Endodermal cell (in vitro differentiated cells): ENCODE measurements at regions not wholly inside any gene's neighbourhood (a gene's known extent, or its start where the extent isn't known, plus 50 kb on each side); places are given as distances from the start of the nearest gene placed in this dataset.

Source experiments
- DNase-seq: peaks from one replicate; pipeline ENCODE4 v3.0.0-alpha.2; 2017
- H3K27ac ChIP-seq: 2 replicates; pipeline ENCODE4 v1.5.1; 2013; ENCODE audit warnings: mild to moderate bottlenecking, low read depth, low read length, moderate library complexity
- H3K27me3 ChIP-seq: 2 replicates; pipeline ENCODE4 v1.6.1; 2013; ENCODE audit warnings: mild to moderate bottlenecking, low read length, moderate library complexity; ENCODE audit not compliant: insufficient read depth, control insufficient read depth, poor library complexity, severe bottlenecking
- H3K36me3 ChIP-seq: 2 replicates; pipeline ENCODE4 v1.7.0; 2013; ENCODE audit warnings: mild to moderate bottlenecking, low read length, moderate library complexity; ENCODE audit not compliant: control insufficient read depth, insufficient read depth
- H3K4me1 ChIP-seq: one replicate; pipeline ENCODE4 v1.7.0; 2013; ENCODE audit warnings: low read length; ENCODE audit not compliant: control insufficient read depth, insufficient read depth
- H3K4me3 ChIP-seq: 2 replicates; pipeline ENCODE4 v1.5.1; 2013; ENCODE audit warnings: mild to moderate bottlenecking, low read length, moderate library complexity
- H3K9ac ChIP-seq: 2 replicates; pipeline ENCODE4 v1.6.1; 2013; ENCODE audit warnings: mild to moderate bottlenecking, low read length, moderate library complexity; ENCODE audit not compliant: poor library complexity, severe bottlenecking; ENCODE audit errors: extremely low read depth
- H3K9me3 ChIP-seq: 2 replicates; pipeline ENCODE4 v1.6.1; 2013; ENCODE audit warnings: mild to moderate bottlenecking, low read length, moderate library complexity; ENCODE audit not compliant: control insufficient read depth
- H3K27ac Mint-ChIP-seq: 2 replicates; pipeline ENCODE4 v1.8.0; 2020; ENCODE audit warnings: mixed read lengths
- H3K27me3 Mint-ChIP-seq: 2 replicates; pipeline ENCODE4 v1.8.0; 2021; ENCODE audit warnings: mild to moderate bottlenecking, mixed read lengths; ENCODE audit not compliant: insufficient read depth
- H3K36me3 Mint-ChIP-seq: 2 replicates; pipeline ENCODE4 v1.8.0; 2020; ENCODE audit warnings: low read depth, mixed read lengths
- H3K4me1 Mint-ChIP-seq: 2 replicates; pipeline ENCODE4 v1.8.0; 2020; ENCODE audit warnings: mixed read lengths
- H3K4me3 Mint-ChIP-seq: 2 replicates; pipeline ENCODE4 v1.8.0; 2020; ENCODE audit warnings: mild to moderate bottlenecking, moderate library complexity, mixed read lengths
- H3K9me3 Mint-ChIP-seq: 2 replicates; pipeline ENCODE4 v1.8.0; 2020; ENCODE audit warnings: mild to moderate bottlenecking, mixed read lengths
- CTCF ChIP-seq: fragments of 200-600 bp; sonication (generic); conservative IDR thresholded peaks from 2 replicates; pipeline ENCODE4 v1.5.0; 2021; ENCODE audit warnings: antibody characterized with exemption, mild to moderate bottlenecking
- WGBS, 2 experiments: methylation state at CpG; one replicate each; pipeline versions ENCODE4 v1.1.5 to v1.1.7; 2013; ENCODE audit warnings: missing lambda C conversion rate in 2 of 2, mixed read lengths in 1 of 2; ENCODE audit not compliant: insufficient coverage in 1 of 2, insufficient read length in 1 of 2; 5-methylcytosine and 5-hydroxymethylcytosine counted together

GRCh38 chr2:237258615-237259014 lies 155.3 kb downstream of the COL6A3 start:
- no peak overlapping the region for H3K4me3 Mint-ChIP-seq
- H3K27ac ChIP-seq: no peak overlapping the region

GRCh38 chr2:237259201-237259600 lies 154.8 kb downstream of the COL6A3 start:
- Mint-ChIP-seq H3K4me1 (peaks cover 2% of the 10 kb centered on the region), H3K9me3 (no peaks in the 10 kb centered on the region), H3K27me3 (no peaks in the 10 kb centered on the region), H3K36me3 (no peaks in the 10 kb centered on the region), H3K4me3 (no peak overlapping the region), H3K27ac (no peak overlapping the region)
- no peak for DNase-seq
- no peaks in the 10 kb centered on the region for H3K9me3 ChIP-seq
- no peaks in the 10 kb centered on the region for H3K27me3 ChIP-seq
- H3K4me1 ChIP-seq: peaks cover 4% of the 10 kb centered on the region
- H3K4me3 ChIP-seq: no peak overlapping the region
- H3K9ac ChIP-seq: no peak overlapping the region
- no peak overlapping the region for H3K27ac ChIP-seq
- no peak for TF ChIP-seq CTCF
- 96 to 98% methylated on average over 3 to 4 of the region's 4 CpGs for WGBS, 2 experiments
- no peaks in the 10 kb centered on the region for H3K36me3 ChIP-seq

More at GRCh38 chr2:237258615-237259014, 155.3 kb downstream of the COL6A3 start:
- Histone ChIP-seq H3K4me1 (peaks cover 4% of the 10 kb centered on the region), H3K9ac (no peak overlapping the region), H3K27me3 (no peaks in the 10 kb centered on the region), H3K4me3 (no peak overlapping the region), H3K36me3 (no peaks in the 10 kb centered on the region), H3K9me3 (no peaks in the 10 kb centered on the region)
- no peak for TF ChIP-seq CTCF
- DNase-seq: no peak
- peaks cover 2% of the 10 kb centered on the region for H3K4me1 Mint-ChIP-seq
- no peaks in the 10 kb centered on the region for H3K9me3 Mint-ChIP-seq
- no peaks in the 10 kb centered on the region for H3K27me3 Mint-ChIP-seq
- no peaks in the 10 kb centered on the region for H3K36me3 Mint-ChIP-seq
- WGBS, 2 experiments: 90 to 98% methylated on average over 2 of the region's 4 CpGs
- no peak overlapping the region for H3K27ac Mint-ChIP-seq

- DNase-seq: no peak
- Mint-ChIP-seq H3K9me3 (no peaks in the 10 kb centered on the region), H3K36me3 (no peaks in the 10 kb centered on the region), H3K27ac (no peak overlapping the region), H3K4me3 (no peak overlapping the region), H3K4me1 (peaks cover 2% of the 10 kb centered on the region), H3K27me3 (no peaks in the 10 kb centered on the region)
- Histone ChIP-seq H3K36me3 (no peaks in the 10 kb centered on the region), H3K9me3 (no peaks in the 10 kb centered on the region), H3K4me1 (peaks cover 4% of the 10 kb centered on the region), H3K4me3 (no peak overlapping the region), H3K9ac (no peak overlapping the region), H3K27ac (no peak overlapping the region), H3K27me3 (no peaks in the 10 kb centered on the region)
- 20% methylated on average over 1 of the region's 2 CpGs; no CpG with 5 or more reads in 1 of the 2 experiments for WGBS, 2 experiments
- TF ChIP-seq CTCF: no peak
Measured at GRCh38 chr2:237260039-237260620, 153.8 kb downstream of the COL6A3 start.
